DND-41 (cell line): ENCODE measurements at regions not wholly inside any gene's neighbourhood (a gene's known extent, or its start where the extent isn't known, plus 50 kb on each side); places are given as distances from the start of the nearest gene placed in this dataset.

Experiments
- EZH2 ChIP-seq: IDR thresholded peaks from 3 replicates; pipeline ENCODE4 v1.6.1; 2012; ENCODE audit warnings: borderline replicate concordance, low read depth, mild to moderate bottlenecking, moderate library complexity, low read length, inconsistent platforms; ENCODE audit not compliant: severe bottlenecking
- TF ChIP-seq, protein P1 (sequence below): IDR thresholded peaks from 2 replicates; pipeline ENCODE4 v1.5.1; 2012; ENCODE audit warnings: borderline replicate concordance, low read length, moderate library complexity, mild to moderate bottlenecking; ENCODE audit not compliant: poor library complexity, severe bottlenecking; ENCODE audit errors: extremely low read depth

GRCh38 chr6:2488578-2488977, 243.2 kb upstream of the GMDS start:
- TF ChIP-seq, protein P1, sequence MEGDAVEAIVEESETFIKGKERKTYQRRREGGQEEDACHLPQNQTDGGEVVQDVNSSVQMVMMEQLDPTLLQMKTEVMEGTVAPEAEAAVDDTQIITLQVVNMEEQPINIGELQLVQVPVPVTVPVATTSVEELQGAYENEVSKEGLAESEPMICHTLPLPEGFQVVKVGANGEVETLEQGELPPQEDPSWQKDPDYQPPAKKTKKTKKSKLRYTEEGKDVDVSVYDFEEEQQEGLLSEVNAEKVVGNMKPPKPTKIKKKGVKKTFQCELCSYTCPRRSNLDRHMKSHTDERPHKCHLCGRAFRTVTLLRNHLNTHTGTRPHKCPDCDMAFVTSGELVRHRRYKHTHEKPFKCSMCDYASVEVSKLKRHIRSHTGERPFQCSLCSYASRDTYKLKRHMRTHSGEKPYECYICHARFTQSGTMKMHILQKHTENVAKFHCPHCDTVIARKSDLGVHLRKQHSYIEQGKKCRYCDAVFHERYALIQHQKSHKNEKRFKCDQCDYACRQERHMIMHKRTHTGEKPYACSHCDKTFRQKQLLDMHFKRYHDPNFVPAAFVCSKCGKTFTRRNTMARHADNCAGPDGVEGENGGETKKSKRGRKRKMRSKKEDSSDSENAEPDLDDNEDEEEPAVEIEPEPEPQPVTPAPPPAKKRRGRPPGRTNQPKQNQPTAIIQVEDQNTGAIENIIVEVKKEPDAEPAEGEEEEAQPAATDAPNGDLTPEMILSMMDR: no peak
- TF ChIP-seq EZH2: no peak
